HepG2 (cell line): ENCODE measurements at regions not wholly inside any gene's neighbourhood (a gene's known extent, or its start where the extent isn't known, plus 50 kb on each side); places are given as distances from the start of the nearest gene placed in this dataset.

Experiments
- GABPB1 ChIP-seq: IDR thresholded peaks from 2 replicates; pipeline ENCODE4 v1.6.1; 2016; ENCODE audit warnings: mild to moderate bottlenecking, missing genetic modification reagents, moderate library complexity, missing compliant biosample characterization
- GTF2F1 ChIP-seq: fragments of 150-350 bp; IDR thresholded peaks from 2 replicates; pipeline ENCODE4 v1.6.1; 2014; ENCODE audit warnings: low read length
- MEIS1 ChIP-seq: sonication (generic); formaldehyde crosslinking; IDR thresholded peaks from 2 replicates; pipeline ENCODE4 v1.9.0; 2021; ENCODE audit warnings: mild to moderate bottlenecking, missing genetic modification reagents, moderate library complexity, borderline replicate concordance
- SMYD3 ChIP-seq: sonication (generic); formaldehyde crosslinking; IDR thresholded peaks from 2 replicates; pipeline ENCODE4 v1.8.1; 2023; ENCODE audit warnings: mild to moderate bottlenecking, missing genetic modification reagents
- ZNF337 ChIP-seq: sonication (generic); formaldehyde crosslinking; IDR thresholded peaks from 2 replicates; pipeline ENCODE4 v1.5.1; 2020; ENCODE audit warnings: missing genetic modification reagents, low read depth, mild to moderate bottlenecking, borderline replicate concordance
- TF ChIP-seq, protein P1 (sequence below): sonication (generic); formaldehyde crosslinking; IDR thresholded peaks from 2 replicates; pipeline ENCODE4 v1.5.0; 2020; ENCODE audit warnings: mild to moderate bottlenecking, missing genetic modification reagents, borderline replicate concordance

DNA sequence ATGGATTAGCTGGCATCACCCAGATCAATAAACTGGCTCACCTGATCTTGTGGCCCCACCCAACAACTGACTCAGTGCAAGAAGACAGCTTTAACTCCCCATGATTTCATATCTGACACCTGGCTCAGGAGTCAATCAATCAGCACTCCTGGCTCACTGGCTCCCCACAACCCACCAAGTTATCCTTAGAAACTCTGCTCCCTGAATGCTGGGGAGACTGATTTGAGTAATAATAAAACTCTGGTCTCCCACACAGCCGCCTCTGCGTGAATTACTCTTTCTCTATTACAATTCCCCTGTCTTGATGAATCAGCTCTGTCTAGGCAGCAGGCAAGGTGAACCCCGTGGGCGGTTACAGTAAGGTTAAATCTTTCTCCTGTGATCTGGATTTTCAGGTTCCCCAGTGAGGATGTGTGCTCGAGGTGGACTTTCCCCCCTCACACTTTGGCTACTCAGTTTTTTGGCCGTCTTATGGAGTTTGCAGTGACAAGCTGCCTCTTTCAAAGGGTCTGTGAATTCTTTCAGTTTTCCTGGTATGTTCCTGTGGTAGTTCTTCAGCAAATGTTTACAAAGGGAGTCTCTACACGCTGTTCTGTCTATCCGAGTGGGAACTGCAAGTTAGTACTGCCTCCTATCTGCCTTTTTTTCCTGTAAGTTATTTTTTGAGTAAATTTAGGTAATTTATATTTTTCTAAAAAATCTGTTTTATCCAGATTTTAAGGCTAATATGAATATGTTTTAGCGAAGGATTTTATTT lies 500.2 kb upstream of the NUDT12 start:
- no peak for TF ChIP-seq SMYD3 (CRISPR knock-in tag)
- no peak for TF ChIP-seq GTF2F1
- TF ChIP-seq ZNF337 (CRISPR knock-in tag): no peak
- TF ChIP-seq, protein P1, sequence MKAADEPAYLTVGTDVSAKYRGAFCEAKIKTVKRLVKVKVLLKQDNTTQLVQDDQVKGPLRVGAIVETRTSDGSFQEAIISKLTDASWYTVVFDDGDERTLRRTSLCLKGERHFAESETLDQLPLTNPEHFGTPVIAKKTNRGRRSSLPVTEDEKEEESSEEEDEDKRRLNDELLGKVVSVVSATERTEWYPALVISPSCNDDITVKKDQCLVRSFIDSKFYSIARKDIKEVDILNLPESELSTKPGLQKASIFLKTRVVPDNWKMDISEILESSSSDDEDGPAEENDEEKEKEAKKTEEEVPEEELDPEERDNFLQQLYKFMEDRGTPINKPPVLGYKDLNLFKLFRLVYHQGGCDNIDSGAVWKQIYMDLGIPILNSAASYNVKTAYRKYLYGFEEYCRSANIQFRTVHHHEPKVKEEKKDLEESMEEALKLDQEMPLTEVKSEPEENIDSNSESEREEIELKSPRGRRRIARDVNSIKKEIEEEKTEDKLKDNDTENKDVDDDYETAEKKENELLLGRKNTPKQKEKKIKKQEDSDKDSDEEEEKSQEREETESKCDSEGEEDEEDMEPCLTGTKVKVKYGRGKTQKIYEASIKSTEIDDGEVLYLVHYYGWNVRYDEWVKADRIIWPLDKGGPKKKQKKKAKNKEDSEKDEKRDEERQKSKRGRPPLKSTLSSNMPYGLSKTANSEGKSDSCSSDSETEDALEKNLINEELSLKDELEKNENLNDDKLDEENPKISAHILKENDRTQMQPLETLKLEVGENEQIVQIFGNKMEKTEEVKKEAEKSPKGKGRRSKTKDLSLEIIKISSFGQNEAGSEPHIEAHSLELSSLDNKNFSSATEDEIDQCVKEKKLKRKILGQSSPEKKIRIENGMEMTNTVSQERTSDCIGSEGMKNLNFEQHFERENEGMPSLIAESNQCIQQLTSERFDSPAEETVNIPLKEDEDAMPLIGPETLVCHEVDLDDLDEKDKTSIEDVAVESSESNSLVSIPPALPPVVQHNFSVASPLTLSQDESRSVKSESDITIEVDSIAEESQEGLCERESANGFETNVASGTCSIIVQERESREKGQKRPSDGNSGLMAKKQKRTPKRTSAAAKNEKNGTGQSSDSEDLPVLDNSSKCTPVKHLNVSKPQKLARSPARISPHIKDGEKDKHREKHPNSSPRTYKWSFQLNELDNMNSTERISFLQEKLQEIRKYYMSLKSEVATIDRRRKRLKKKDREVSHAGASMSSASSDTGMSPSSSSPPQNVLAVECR: no peak
- TF ChIP-seq MEIS1: no peak
- no peak for TF ChIP-seq GABPB1 (CRISPR knock-in tag)
